Stomach (tissue), 8 donors: ENCODE measurements at regions not wholly inside any gene's neighbourhood (a gene's known extent, or its start where the extent isn't known, plus 50 kb on each side); places are given as distances from the start of the nearest gene placed in this dataset.

Source experiments
- DNase-seq, 2 donors: peaks; one replicate each; pipeline versions ENCODE4 v3.0.0 to v3.0.0-alpha.2; 2013 to 2019
- H3K27ac ChIP-seq, 5 donors: fragments of 200-600 bp in 4 of 5; sonication (generic) in 4 of 5; one replicate each; pipeline ENCODE4 v1.5.1; 2013 to 2019; ENCODE audit warnings: mild to moderate bottlenecking in 1 of 5, moderate library complexity in 1 of 5
- H3K27me3 ChIP-seq, 3 donors: fragments of 200-600 bp; sonication (generic); one replicate each; pipeline ENCODE4 v1.5.1; 2017 to 2019; ENCODE audit warnings: mixed run types in 1 of 3
- H3K36me3 ChIP-seq, 4 donors: fragments of 200-600 bp; sonication (generic); 1 replicate in 3 of 4; 2 replicates in 1 of 4; pipeline ENCODE4 v1.5.1; 2016 to 2019
- H3K4me1 ChIP-seq, 4 donors: fragments of 200-600 bp; sonication (generic); one replicate each; pipeline ENCODE4 v1.5.1; 2016 to 2019
- H3K4me3 ChIP-seq, 4 donors: fragments of 200-600 bp; sonication (generic) in 3 of 4; one replicate each; pipeline ENCODE4 v1.5.1; 2016 to 2019; ENCODE audit warnings: mild to moderate bottlenecking in 1 of 4
- H3K9me3 ChIP-seq, 4 donors: fragments of 200-600 bp; sonication (generic); one replicate each; pipeline ENCODE4 v1.5.1; 2016 to 2019
- CTCF ChIP-seq, 7 experiments: fragments of 450-650 bp in 4 of 7; fragments of 200-600 bp in 3 of 7; sonication (generic) in 3 of 7; IDR thresholded peaks; one replicate each; pipeline ENCODE4 v1.5.1; 2016 to 2019; ENCODE audit warnings: antibody characterized with exemption in 7 of 7, control low read depth in 2 of 7, mild to moderate bottlenecking in 1 of 7
- EP300 ChIP-seq: sonication (generic); formaldehyde crosslinking; IDR thresholded peaks from one replicate; pipeline ENCODE4 v1.6.1; 2017; ENCODE audit warnings: antibody characterized with exemption
- POLR2A ChIP-seq, 4 donors: fragments of 450-650 bp; IDR thresholded peaks; one replicate each; pipeline ENCODE4 v1.6.1; 2016; ENCODE audit warnings: antibody characterized with exemption in 4 of 4, control low read depth in 2 of 4, mild to moderate bottlenecking in 1 of 4, moderate library complexity in 1 of 4
- POLR2AphosphoS5 ChIP-seq, 3 donors: sonication (generic); formaldehyde crosslinking; IDR thresholded peaks; one replicate each; pipeline ENCODE4 v1.6.1; 2016; ENCODE audit warnings: antibody characterized with exemption in 3 of 3
- WGBS, 5 donors: extraction: QIAGEN DNeasy Blood & Tissue Kit in 3 of 5; methylation state at CpG; one replicate each; pipeline versions ENCODE4 v1.1.5 to v1.1.7; 2013 to 2018; 5-methylcytosine and 5-hydroxymethylcytosine counted together
- intact Hi-C: fragments of 100-400 bp; cut with DNase I; formaldehyde crosslinking; loops from one replicate; pipeline ENCODE4 v1.15.1; 2023; ENCODE audit warnings: low total_unique reads
- donor health status: healthy with polysubstance abuse.
- donor health status: Bipolar disorder and iron deficiency.
- donor health status: healthy.

DNA sequence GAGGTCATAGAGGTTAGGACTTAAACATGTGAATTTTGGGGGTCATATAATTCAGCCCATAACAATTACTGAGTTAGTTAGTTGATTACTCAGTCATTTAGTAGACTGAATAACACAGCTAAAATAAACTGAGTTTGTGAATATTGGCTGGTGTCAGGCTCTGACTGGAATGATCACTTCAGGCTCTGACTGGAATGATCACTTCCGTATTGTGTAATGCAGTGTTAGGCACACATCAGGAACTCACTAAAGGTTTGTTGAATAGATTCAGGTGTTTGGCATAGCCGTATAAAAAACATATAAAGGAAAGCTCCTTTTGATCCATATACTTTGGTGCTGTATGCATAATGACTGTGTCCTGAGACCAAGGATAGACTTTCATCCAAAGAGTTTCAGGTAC lies 610.5 kb downstream of the INSC start:
- no peaks in the 10 kb centered on the region for H3K36me3 ChIP-seq
- H3K27me3 ChIP-seq, result no peaks in the 10 kb centered on the region
- intact Hi-C loops, result no loop called here
- no peaks in the 10 kb centered on the region for H3K9me3 ChIP-seq
- TF ChIP-seq POLR2A (IDR thresholded peaks at IDR 0.05) (no peak), CTCF (IDR thresholded peaks at IDR 0.05) (no peak), POLR2AphosphoS5 (IDR thresholded peaks at IDR 0.05) (no peak), EP300 (no peak)
- DNase-seq, result no peak
- 45 to 88% (median 73%) methylated on average over 2 of the region's 2 CpGs for WGBS, 5 donors
- no peak overlapping the region for H3K27ac ChIP-seq
- H3K4me3 ChIP-seq, result no peak overlapping the region
- H3K4me1 ChIP-seq, result no peaks in the 10 kb centered on the region

GRCh38 chr11:15726221-15726746 lies 611.6 kb downstream of the INSC start:
- Histone ChIP-seq H3K9me3 (no peaks in the 10 kb centered on the region), H3K27me3 (no peaks in the 10 kb centered on the region), H3K27ac (peak overlapping the region in 1 of 5 donors; percentile 1), H3K4me1 (no peaks in the 10 kb centered on the region), H3K4me3 (no peak overlapping the region), H3K36me3 (no peaks in the 10 kb centered on the region)
- 50 to 87% (median 75%) methylated on average over 3 of the region's 3 CpGs for WGBS, 5 donors
- TF ChIP-seq CTCF (IDR thresholded peaks at IDR 0.05) (no peak), POLR2A (IDR thresholded peaks at IDR 0.05) (no peak), EP300 (no peak), POLR2AphosphoS5 (IDR thresholded peaks at IDR 0.05) (no peak)
- intact Hi-C loops, result no loop called here
- no peak for DNase-seq

GRCh38 chr11:15726893-15727519 lies 612.3 kb downstream of the INSC start:
- Histone ChIP-seq H3K27me3 (no peaks in the 10 kb centered on the region), H3K36me3 (no peaks in the 10 kb centered on the region), H3K9me3 (no peaks in the 10 kb centered on the region), H3K27ac (peak overlapping the region in 1 of 5 donors; percentile 1), H3K4me1 (no peaks in the 10 kb centered on the region), H3K4me3 (no peak overlapping the region)
- no peak for TF ChIP-seq POLR2AphosphoS5 (IDR thresholded peaks at IDR 0.05)
- intact Hi-C loops, result no loop called here
- peak in 1 of 2 donors; percentile 34 for DNase-seq
- WGBS, 5 donors, result 61 to 85% (median 78%) methylated on average over 2 of the region's 2 CpGs

DNA sequence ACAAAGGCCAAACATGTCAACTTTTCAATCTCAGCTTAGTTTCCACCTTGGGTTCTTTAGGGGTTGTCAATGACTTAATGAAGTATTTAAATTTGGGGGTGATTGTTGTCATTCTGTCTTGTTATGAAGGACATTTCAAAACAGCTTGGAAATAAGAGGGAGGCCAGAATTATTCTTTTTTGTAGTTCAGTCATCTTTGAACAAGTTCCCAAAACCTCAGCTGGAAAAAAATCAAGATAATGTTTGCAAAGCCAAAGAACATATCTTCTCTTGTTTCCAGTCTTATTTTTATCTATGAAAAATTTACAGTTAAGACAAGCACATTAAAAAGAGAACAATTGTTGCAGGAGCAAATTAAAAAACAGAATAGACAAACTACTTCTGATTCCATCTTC lies 612.8 kb downstream of the INSC start:
- intact Hi-C loops, result no loop called here
- peak in 1 of 2 donors; percentile 21 for DNase-seq
- no peak overlapping the region for H3K4me3 ChIP-seq
- no peaks in the 10 kb centered on the region for H3K9me3 ChIP-seq
- TF ChIP-seq POLR2A (IDR thresholded peaks at IDR 0.05), result no peak
- no peak for TF ChIP-seq POLR2AphosphoS5 (IDR thresholded peaks at IDR 0.05)
- no peak for TF ChIP-seq CTCF (IDR thresholded peaks at IDR 0.05)
- TF ChIP-seq EP300, result no peak
- no peaks in the 10 kb centered on the region for H3K27me3 ChIP-seq
- no peaks in the 10 kb centered on the region for H3K36me3 ChIP-seq
- no peak overlapping the region for H3K27ac ChIP-seq
- no peaks in the 10 kb centered on the region for H3K4me1 ChIP-seq

DNA sequence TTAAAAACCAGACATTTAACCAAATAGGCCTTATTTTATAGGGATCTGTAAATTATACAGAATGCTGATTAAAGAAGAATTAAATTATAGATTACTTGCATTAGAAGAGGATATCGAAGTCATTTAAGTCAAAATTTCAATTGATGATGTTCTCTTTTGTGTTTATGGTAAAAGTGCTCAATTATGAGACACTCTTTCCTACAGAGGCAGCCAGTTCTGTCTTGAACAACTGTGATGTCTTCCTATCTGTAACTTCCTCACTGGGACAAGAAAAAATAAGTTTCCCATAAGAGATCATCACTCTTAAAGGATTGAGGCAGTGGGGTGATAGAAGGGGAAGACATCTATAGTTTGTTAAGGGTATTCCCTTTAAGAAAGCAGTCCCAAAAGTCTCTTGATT lies 613.5 kb downstream of the INSC start:
- no peak overlapping the region for H3K4me3 ChIP-seq
- H3K9me3 ChIP-seq, result no peaks in the 10 kb centered on the region
- no peak for DNase-seq
- no peaks in the 10 kb centered on the region for H3K4me1 ChIP-seq
- intact Hi-C loops, result no loop called here
- no peaks in the 10 kb centered on the region for H3K27me3 ChIP-seq
- H3K36me3 ChIP-seq, result no peaks in the 10 kb centered on the region
- WGBS, 5 donors, result 83 to 93% (median 90%) methylated on average over 1 of the region's 1 CpG
- H3K27ac ChIP-seq, result no peak overlapping the region
- TF ChIP-seq CTCF (IDR thresholded peaks at IDR 0.05), result no peak
- TF ChIP-seq EP300, result no peak
- no peak for TF ChIP-seq POLR2AphosphoS5 (IDR thresholded peaks at IDR 0.05)
- TF ChIP-seq POLR2A (IDR thresholded peaks at IDR 0.05), result no peak
